ENCODE measurements at regions not wholly inside any gene's neighbourhood (a gene's known extent, or its start where the extent isn't known, plus 50 kb on each side); places are given as distances from the start of the nearest gene placed in this dataset.

- no peak overlapping the region for H3K27ac Mint-ChIP-seq
- ATAC-seq (no peak), DNase-seq (no peak)
- ChIA-PET POLR2A (no interaction called here), CTCF (no interaction called here)
- peaks cover 1% of the 10 kb centered on the region for H3K27me3 Mint-ChIP-seq (ENCODE audit: low read depth)
- H3K36me3 Mint-ChIP-seq (ENCODE audit: low read depth) = no peaks in the 10 kb centered on the region
- no peaks in the 10 kb centered on the region for H3K9me3 Mint-ChIP-seq (ENCODE audit: insufficient read depth)
- no peak overlapping the region for H3K4me3 Mint-ChIP-seq
- no peaks in the 10 kb centered on the region for H3K4me1 Mint-ChIP-seq (ENCODE audit: low read depth)
Observed at GRCh38 chr2:121904656-121905055, 149.2 kb downstream of the TSN start.

- POLR2A ChIA-PET = no interaction called here
- CTCF ChIA-PET = no interaction called here
- ATAC-seq = no peak
Observed at GRCh38 chr2:121905201-121905600, 149.8 kb downstream of the TSN start.

GRCh38 chr2:121906170-121906569, 150.7 kb downstream of the TSN start:
- CTCF ChIA-PET = no interaction called here
- H3K4me3 Mint-ChIP-seq = no peak overlapping the region
- peaks cover 7% of the 10 kb centered on the region for H3K27me3 Mint-ChIP-seq (ENCODE audit: low read depth)

More at GRCh38 chr2:121905201-121905600, 149.8 kb downstream of the TSN start:
- Mint-ChIP-seq H3K27ac (no peak overlapping the region), H3K27me3 (ENCODE audit: low read depth) (peaks cover 6% of the 10 kb centered on the region), H3K36me3 (ENCODE audit: low read depth) (no peaks in the 10 kb centered on the region), H3K4me1 (ENCODE audit: low read depth) (no peaks in the 10 kb centered on the region), H3K9me3 (ENCODE audit: insufficient read depth) (no peaks in the 10 kb centered on the region), H3K4me3 (no peak overlapping the region)
- no peak for DNase-seq

GRCh38 chr2:121907928-121908327, 152.5 kb downstream of the TSN start:
- Mint-ChIP-seq H3K36me3 (ENCODE audit: low read depth) (no peaks in the 10 kb centered on the region), H3K27me3 (ENCODE audit: low read depth) (peaks cover 8% of the 10 kb centered on the region), H3K9me3 (ENCODE audit: insufficient read depth) (no peaks in the 10 kb centered on the region), H3K27ac (no peak overlapping the region), H3K4me1 (ENCODE audit: low read depth) (no peaks in the 10 kb centered on the region), H3K4me3 (no peak overlapping the region)
- ChIA-PET CTCF (no interaction called here), POLR2A (no interaction called here)
- DNase-seq (no peak), ATAC-seq (no peak)

More at GRCh38 chr2:121906170-121906569, 150.7 kb downstream of the TSN start:
- Mint-ChIP-seq H3K27ac (no peak overlapping the region), H3K4me1 (ENCODE audit: low read depth) (no peaks in the 10 kb centered on the region), H3K36me3 (ENCODE audit: low read depth) (no peaks in the 10 kb centered on the region), H3K9me3 (ENCODE audit: insufficient read depth) (no peaks in the 10 kb centered on the region)
- POLR2A ChIA-PET = no interaction called here
- DNase-seq (no peak), ATAC-seq (no peak)

- ATAC-seq (no peak), DNase-seq (no peak)
- CTCF ChIA-PET = no interaction called here
- Mint-ChIP-seq H3K4me1 (ENCODE audit: low read depth) (no peaks in the 10 kb centered on the region), H3K27me3 (ENCODE audit: low read depth) (peaks cover 8% of the 10 kb centered on the region), H3K9me3 (ENCODE audit: insufficient read depth) (no peaks in the 10 kb centered on the region), H3K27ac (no peak overlapping the region), H3K4me3 (no peak overlapping the region), H3K36me3 (ENCODE audit: low read depth) (no peaks in the 10 kb centered on the region)
- POLR2A ChIA-PET = no interaction called here
Observed at GRCh38 chr2:121910139-121910538, 154.7 kb downstream of the TSN start.

- Mint-ChIP-seq H3K4me3 (no peak overlapping the region), H3K4me1 (ENCODE audit: low read depth) (no peaks in the 10 kb centered on the region), H3K27me3 (ENCODE audit: low read depth) (peaks cover 8% of the 10 kb centered on the region), H3K36me3 (ENCODE audit: low read depth) (no peaks in the 10 kb centered on the region), H3K27ac (no peak overlapping the region), H3K9me3 (ENCODE audit: insufficient read depth) (no peaks in the 10 kb centered on the region)
- ATAC-seq (no peak), DNase-seq (no peak)
- ChIA-PET CTCF (no interaction called here), POLR2A (no interaction called here)
Observed at GRCh38 chr2:121911036-121911435, 155.6 kb downstream of the TSN start.

GRCh38 chr2:121917143-121917542, 161.7 kb downstream of the TSN start:
- ATAC-seq = no peak
- no peaks in the 10 kb centered on the region for H3K36me3 Mint-ChIP-seq (ENCODE audit: low read depth)

GRCh38 chr2:121918231-121918630, 162.8 kb downstream of the TSN start:
- H3K4me3 Mint-ChIP-seq = no peak overlapping the region
- no peaks in the 10 kb centered on the region for H3K36me3 Mint-ChIP-seq (ENCODE audit: low read depth)
- H3K4me1 Mint-ChIP-seq (ENCODE audit: low read depth) = no peaks in the 10 kb centered on the region
- H3K27ac Mint-ChIP-seq = no peak overlapping the region
- DNase-seq = no peak
- CTCF ChIA-PET = no interaction called here
- no peak for ATAC-seq
- POLR2A ChIA-PET = no interaction called here
- H3K27me3 Mint-ChIP-seq (ENCODE audit: low read depth) = no peaks in the 10 kb centered on the region
- no peaks in the 10 kb centered on the region for H3K9me3 Mint-ChIP-seq (ENCODE audit: insufficient read depth)

More at GRCh38 chr2:121917143-121917542, 161.7 kb downstream of the TSN start:
- POLR2A ChIA-PET = no interaction called here
- Mint-ChIP-seq H3K4me1 (ENCODE audit: low read depth) (no peaks in the 10 kb centered on the region), H3K4me3 (no peak overlapping the region), H3K27ac (no peak overlapping the region), H3K9me3 (ENCODE audit: insufficient read depth) (no peaks in the 10 kb centered on the region), H3K27me3 (ENCODE audit: low read depth) (no peaks in the 10 kb centered on the region)
- CTCF ChIA-PET = no interaction called here
- DNase-seq = no peak

- CTCF ChIA-PET = no interaction called here
- H3K36me3 Mint-ChIP-seq (ENCODE audit: low read depth) = no peaks in the 10 kb centered on the region
- H3K4me1 Mint-ChIP-seq (ENCODE audit: low read depth) = no peaks in the 10 kb centered on the region
- DNase-seq = no peak
- no peak overlapping the region for H3K4me3 Mint-ChIP-seq
- H3K9me3 Mint-ChIP-seq (ENCODE audit: insufficient read depth) = no peaks in the 10 kb centered on the region
- peaks cover 2% of the 10 kb centered on the region for H3K27me3 Mint-ChIP-seq (ENCODE audit: low read depth)
- POLR2A ChIA-PET = no interaction called here
- no peak overlapping the region for H3K27ac Mint-ChIP-seq
- no peak for ATAC-seq
Observed at GRCh38 chr2:121919803-121920202, 164.4 kb downstream of the TSN start.

GRCh38 chr2:121925466-121925865, 170.0 kb downstream of the TSN start:
- no peak overlapping the region for H3K4me3 Mint-ChIP-seq
- ATAC-seq (no peak), DNase-seq (no peak)
- no peaks in the 10 kb centered on the region for H3K4me1 Mint-ChIP-seq (ENCODE audit: low read depth)
- H3K9me3 Mint-ChIP-seq (ENCODE audit: insufficient read depth) = no peaks in the 10 kb centered on the region
- no peaks in the 10 kb centered on the region for H3K36me3 Mint-ChIP-seq (ENCODE audit: low read depth)
- H3K27ac Mint-ChIP-seq = no peak overlapping the region
- H3K27me3 Mint-ChIP-seq (ENCODE audit: low read depth) = peaks cover 2% of the 10 kb centered on the region
- POLR2A ChIA-PET = no interaction called here
- CTCF ChIA-PET = no interaction called here

- H3K9me3 Mint-ChIP-seq (ENCODE audit: insufficient read depth) = no peaks in the 10 kb centered on the region
Observed at GRCh38 chr2:121943285-121943684, 187.8 kb downstream of the TSN start.

GRCh38 chr2:121944072-121944831, 188.8 kb downstream of the TSN start:
- Mint-ChIP-seq H3K4me1 (ENCODE audit: low read depth) (no peaks in the 10 kb centered on the region), H3K9me3 (ENCODE audit: insufficient read depth) (no peaks in the 10 kb centered on the region), H3K36me3 (ENCODE audit: low read depth) (no peaks in the 10 kb centered on the region), H3K27me3 (ENCODE audit: low read depth) (no peaks in the 10 kb centered on the region), H3K27ac (no peak overlapping the region), H3K4me3 (no peak overlapping the region)
- ChIA-PET CTCF (no interaction called here), POLR2A (no interaction called here)
- DNase-seq (no peak), ATAC-seq (no peak)

More at GRCh38 chr2:121943285-121943684, 187.8 kb downstream of the TSN start:
- Mint-ChIP-seq H3K36me3 (ENCODE audit: low read depth) (no peaks in the 10 kb centered on the region), H3K27me3 (ENCODE audit: low read depth) (no peaks in the 10 kb centered on the region), H3K4me3 (no peak overlapping the region), H3K4me1 (ENCODE audit: low read depth) (no peaks in the 10 kb centered on the region), H3K27ac (no peak overlapping the region)
- DNase-seq (no peak), ATAC-seq (no peak)
- POLR2A ChIA-PET = no interaction called here
- CTCF ChIA-PET = no interaction called here

- Mint-ChIP-seq H3K36me3 (ENCODE audit: low read depth) (no peaks in the 10 kb centered on the region), H3K9me3 (ENCODE audit: insufficient read depth) (no peaks in the 10 kb centered on the region), H3K4me3 (no peak overlapping the region), H3K27ac (no peak overlapping the region), H3K4me1 (ENCODE audit: low read depth) (no peaks in the 10 kb centered on the region), H3K27me3 (ENCODE audit: low read depth) (no peaks in the 10 kb centered on the region)
- DNase-seq = no peak
- CTCF ChIA-PET = no interaction called here
- POLR2A ChIA-PET = interaction anchor here (0.7 kb wide), 1 partner anchor 452 kb away, joined by 4 read pairs; no protein-coding TSS in a partner anchor
- ATAC-seq = no peak
Observed at GRCh38 chr2:121947674-121948073, 192.2 kb downstream of the TSN start.

All from activated CD8-positive, alpha-beta T cell treated with anti-CD3 and anti-CD28 coated beads, Interleukin-2, amount 10 ng/mL, durations not matched to agents 7 days and 5 days (primary cell).